Esophagus muscularis mucosa (tissue), 4 donors: ENCODE measurements at regions not wholly inside any gene's neighbourhood (a gene's known extent, or its start where the extent isn't known, plus 50 kb on each side); places are given as distances from the start of the nearest gene placed in this dataset.

Experiments
- DNase-seq: peaks from one replicate; pipeline ENCODE4 v3.0.0-alpha.2; 2017; ENCODE audit errors: extremely low spot score
- H3K27ac ChIP-seq, 4 donors: fragments of 200-600 bp; sonication (generic); replicated peaks in 1 of 4; 1 replicate in 3 of 4; 2 replicates in 1 of 4; pipeline ENCODE4 v1.5.1; 2016 to 2019; ENCODE audit warnings: mild to moderate bottlenecking in 1 of 4
- H3K27me3 ChIP-seq, 4 donors: fragments of 200-600 bp; sonication (generic); one replicate each; pipeline versions ENCODE4 v1.5.1 to v1.6.0; 2016 to 2019
- H3K36me3 ChIP-seq, 4 donors: fragments of 200-600 bp; sonication (generic); one replicate each; pipeline ENCODE4 v1.5.1; 2016 to 2019
- H3K4me1 ChIP-seq, 4 donors: fragments of 200-600 bp; sonication (generic); one replicate each; pipeline ENCODE4 v1.5.1; 2016 to 2019
- H3K4me3 ChIP-seq, 4 donors: fragments of 200-600 bp; sonication (generic); 1 replicate in 2 of 4; 2 replicates in 2 of 4; pipeline ENCODE4 v1.5.1; 2016 to 2019; ENCODE audit warnings: mild to moderate bottlenecking in 4 of 4, moderate library complexity in 1 of 4
- H3K9me3 ChIP-seq, 4 donors: fragments of 200-600 bp; sonication (generic); 1 replicate in 3 of 4; 2 replicates in 1 of 4; pipeline ENCODE4 v1.5.1; 2016 to 2019
- CTCF ChIP-seq, 3 experiments: fragments of 200-600 bp in 2 of 3; fragments of 450-650 bp in 1 of 3; sonication (generic) in 2 of 3; IDR thresholded peaks; one replicate each; pipeline ENCODE4 v1.5.1; 2017 to 2019; ENCODE audit warnings: antibody characterized with exemption in 3 of 3, mild to moderate bottlenecking in 2 of 3, moderate library complexity in 1 of 3
- EP300 ChIP-seq: sonication (generic); formaldehyde crosslinking; IDR thresholded peaks from one replicate; pipeline ENCODE4 v1.6.1; 2017; ENCODE audit warnings: antibody characterized with exemption
- POLR2A ChIP-seq: fragments of 450-650 bp; IDR thresholded peaks from one replicate; pipeline ENCODE4 v1.6.1; 2017; ENCODE audit warnings: antibody characterized with exemption, moderate library complexity, mild to moderate bottlenecking, low read depth
- POLR2AphosphoS5 ChIP-seq, 2 donors: sonication (generic); formaldehyde crosslinking; IDR thresholded peaks; one replicate each; pipeline ENCODE4 v1.6.1; 2017; ENCODE audit warnings: antibody characterized with exemption in 2 of 2
- WGBS: methylation state at CpG from one replicate; pipeline ENCODE4 v1.1.5; 2018; 5-methylcytosine and 5-hydroxymethylcytosine counted together
- intact Hi-C: fragments of 100-400 bp; cut with DNase I; formaldehyde crosslinking; loops from one replicate; pipeline ENCODE4 v1.15.1; 2023

- Histone ChIP-seq H3K27me3 (no peaks in the 10 kb centered on the region), H3K4me3 (no peak overlapping the region), H3K36me3 (no peaks in the 10 kb centered on the region), H3K9me3 (no peaks in the 10 kb centered on the region), H3K27ac (peak overlapping the region; percentile 48 to 60 (median 58)), H3K4me1 (peaks cover 38 to 73% (median 55%) of the 10 kb centered on the region in 4 donors)
- 35% methylated on average over 3 of the region's 3 CpGs for WGBS
- TF ChIP-seq POLR2A (no peak), CTCF (IDR thresholded peaks at IDR 0.05) (no peak), POLR2AphosphoS5 (IDR thresholded peaks at IDR 0.05) (no peak), EP300 (no peak)
- intact Hi-C loops = no loop called here
- DNase-seq = no peak
These were observed 88.0 kb upstream of the ADGRF1 start for GRCh38 chr6:47130086-47130485.

- peaks cover 32 to 63% (median 47%) of the 10 kb centered on the region in 4 donors for H3K4me1 ChIP-seq
- TF ChIP-seq EP300 (no peak), CTCF (IDR thresholded peaks at IDR 0.05) (no peak), POLR2AphosphoS5 (IDR thresholded peaks at IDR 0.05) (no peak), POLR2A (no peak)
- intact Hi-C loops = no loop called here
- H3K9me3 ChIP-seq = no peaks in the 10 kb centered on the region
- H3K27ac ChIP-seq = no peak overlapping the region
- 83% methylated on average over 1 of the region's 1 CpG for WGBS
- no peaks in the 10 kb centered on the region for H3K27me3 ChIP-seq
- no peak overlapping the region for H3K4me3 ChIP-seq
- H3K36me3 ChIP-seq = no peaks in the 10 kb centered on the region
- no peak for DNase-seq
These were observed 87.0 kb upstream of the ADGRF1 start for GRCh38 chr6:47129129-47129528.

GRCh38 chr6:47126647-47127391 lies 84.7 kb upstream of the ADGRF1 start:
- Histone ChIP-seq H3K9me3 (no peaks in the 10 kb centered on the region), H3K27me3 (no peaks in the 10 kb centered on the region), H3K36me3 (no peaks in the 10 kb centered on the region), H3K4me1 (peaks cover 24 to 44% (median 32%) of the 10 kb centered on the region in 4 donors), H3K27ac (no peak overlapping the region), H3K4me3 (no peak overlapping the region)
- 41% methylated on average over 5 of the region's 5 CpGs for WGBS
- intact Hi-C loops = no loop called here
- TF ChIP-seq CTCF (IDR thresholded peaks at IDR 0.05) (no peak), POLR2AphosphoS5 (IDR thresholded peaks at IDR 0.05) (no peak), POLR2A (no peak), EP300 (no peak)
- no peak for DNase-seq

- DNase-seq = no peak
- no peak overlapping the region for H3K27ac ChIP-seq
- intact Hi-C loops = no loop called here
- H3K36me3 ChIP-seq = no peaks in the 10 kb centered on the region
- no peaks in the 10 kb centered on the region for H3K27me3 ChIP-seq
- no peaks in the 10 kb centered on the region for H3K4me1 ChIP-seq
- no peak for TF ChIP-seq POLR2A
- TF ChIP-seq POLR2AphosphoS5 (IDR thresholded peaks at IDR 0.05) = no peak
- TF ChIP-seq CTCF (IDR thresholded peaks at IDR 0.05) = no peak
- no peak for TF ChIP-seq EP300
- H3K4me3 ChIP-seq = no peak overlapping the region
- no peaks in the 10 kb centered on the region for H3K9me3 ChIP-seq
These were observed 76.5 kb upstream of the ADGRF1 start for GRCh38 chr6:47118611-47119010.

GRCh38 chr6:47117314-47117713 lies 75.2 kb upstream of the ADGRF1 start:
- Histone ChIP-seq H3K4me3 (no peak overlapping the region), H3K4me1 (no peaks in the 10 kb centered on the region), H3K27ac (no peak overlapping the region), H3K9me3 (no peaks in the 10 kb centered on the region), H3K36me3 (no peaks in the 10 kb centered on the region), H3K27me3 (no peaks in the 10 kb centered on the region)
- no peak for DNase-seq
- TF ChIP-seq POLR2A = no peak
- no peak for TF ChIP-seq EP300
- no peak for TF ChIP-seq POLR2AphosphoS5 (IDR thresholded peaks at IDR 0.05)
- TF ChIP-seq CTCF (IDR thresholded peaks at IDR 0.05) = no peak
- 88% methylated on average over 5 of the region's 5 CpGs for WGBS
- intact Hi-C loops = no loop called here
